HG02885 (cell line): ENCODE measurements at regions not wholly inside any gene's neighbourhood (a gene's known extent, or its start where the extent isn't known, plus 50 kb on each side); places are given as distances from the start of the nearest gene placed in this dataset.
"Not testable (repeated sequence)": the region's sequence is repeated elsewhere in the genome, so short reads cannot be mapped to it uniquely, and the experiment has no call there.

Source experiments
- ATAC-seq: cut with Tn5 transposase; IDR thresholded peaks from one replicate; pipeline ENCODE4 v1.9.1; 2021; ENCODE audit warnings: mild to moderate bottlenecking; ENCODE audit not compliant: unreplicated experiment, poor library complexity

DNA sequence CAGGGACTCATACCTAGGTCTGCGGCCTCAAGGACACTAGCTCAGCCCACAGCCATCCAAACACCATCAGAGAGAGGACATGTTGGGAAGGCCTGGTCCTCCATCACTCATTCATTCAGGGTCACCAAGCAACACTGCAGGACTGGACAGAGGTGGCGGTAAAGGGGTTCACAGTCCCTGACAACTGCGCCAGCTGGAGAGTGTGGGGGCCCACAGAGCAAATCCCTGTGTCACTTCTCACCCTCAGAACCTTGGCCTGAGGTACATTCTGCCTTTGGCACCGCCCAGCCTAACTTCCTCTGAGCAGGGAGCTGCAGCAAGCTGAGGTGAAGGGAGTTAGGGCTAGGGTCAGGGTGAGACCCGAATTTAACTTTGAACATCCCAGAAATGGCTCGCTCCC lies 106.5 kb downstream of the COPRS start:
- ATAC-seq = no peak

DNA sequence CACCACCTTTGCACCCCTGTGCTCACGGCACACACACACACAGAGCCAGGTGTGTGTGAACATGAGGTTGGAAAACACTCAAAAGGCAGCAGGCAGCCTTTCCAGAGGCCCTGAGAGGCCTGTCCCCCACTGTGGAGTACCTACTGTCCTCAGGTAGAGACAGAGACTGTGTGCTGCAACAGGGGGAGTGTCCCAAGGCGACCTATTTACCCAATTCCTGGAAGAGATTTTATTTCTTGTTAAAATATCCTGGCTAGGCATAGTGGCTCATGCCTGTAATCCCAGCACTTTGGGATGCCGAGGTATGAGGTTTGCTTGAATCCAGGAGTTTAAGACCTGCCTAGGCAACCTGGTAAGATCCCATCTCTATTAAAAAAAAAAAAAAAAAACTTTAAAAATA lies 108.5 kb downstream of the COPRS start:
- ATAC-seq = no peak

DNA sequence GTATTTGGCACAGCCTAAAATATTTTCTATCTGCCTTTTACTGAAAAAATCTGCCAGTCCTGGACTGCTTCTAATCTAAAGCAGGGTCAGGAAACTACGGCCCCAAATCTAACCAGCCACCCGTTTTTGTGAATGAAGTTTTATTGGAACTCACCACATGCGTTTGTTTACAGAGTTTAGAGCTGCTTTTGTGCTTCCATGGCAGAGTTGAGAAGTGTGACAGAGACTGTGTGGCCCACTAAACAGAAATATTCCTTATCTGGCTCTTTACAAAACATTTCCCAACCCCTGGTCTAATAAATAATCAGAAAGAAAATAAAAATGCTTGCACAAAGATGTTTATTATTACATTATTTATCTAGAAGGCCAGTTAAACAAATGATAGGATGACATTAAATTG lies 110.2 kb downstream of the COPRS start:
- ATAC-seq = no peak

DNA sequence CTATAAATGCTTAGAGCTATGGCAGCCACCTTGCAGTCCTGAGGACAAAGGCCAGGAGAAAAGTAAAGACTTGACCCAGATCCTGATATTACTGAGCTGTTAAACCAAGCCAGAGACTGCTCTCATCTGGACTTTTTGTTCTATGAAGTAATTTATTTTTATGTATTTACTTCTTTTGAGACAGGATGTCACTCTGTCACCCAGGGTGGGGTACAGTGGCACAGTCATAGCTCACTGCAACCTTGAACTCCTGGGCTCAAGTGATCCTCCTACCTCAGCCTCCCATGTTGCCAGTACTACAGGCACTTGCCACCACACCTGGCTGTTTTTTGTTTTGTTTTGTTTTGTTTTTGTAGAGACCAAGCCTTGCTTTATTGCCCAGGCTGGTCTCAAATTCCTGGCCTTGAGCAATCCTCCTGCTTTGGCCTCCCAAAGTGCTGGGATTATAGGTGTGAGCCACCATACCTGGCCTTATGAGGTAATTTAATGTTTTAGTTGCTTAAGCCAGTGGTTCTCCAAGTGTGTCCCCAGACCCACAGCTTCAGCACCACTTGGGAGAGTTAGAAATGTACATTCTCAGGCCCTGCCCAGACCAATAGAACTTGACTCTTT lies 112.1 kb downstream of the COPRS start:
- ATAC-seq = no peak

DNA sequence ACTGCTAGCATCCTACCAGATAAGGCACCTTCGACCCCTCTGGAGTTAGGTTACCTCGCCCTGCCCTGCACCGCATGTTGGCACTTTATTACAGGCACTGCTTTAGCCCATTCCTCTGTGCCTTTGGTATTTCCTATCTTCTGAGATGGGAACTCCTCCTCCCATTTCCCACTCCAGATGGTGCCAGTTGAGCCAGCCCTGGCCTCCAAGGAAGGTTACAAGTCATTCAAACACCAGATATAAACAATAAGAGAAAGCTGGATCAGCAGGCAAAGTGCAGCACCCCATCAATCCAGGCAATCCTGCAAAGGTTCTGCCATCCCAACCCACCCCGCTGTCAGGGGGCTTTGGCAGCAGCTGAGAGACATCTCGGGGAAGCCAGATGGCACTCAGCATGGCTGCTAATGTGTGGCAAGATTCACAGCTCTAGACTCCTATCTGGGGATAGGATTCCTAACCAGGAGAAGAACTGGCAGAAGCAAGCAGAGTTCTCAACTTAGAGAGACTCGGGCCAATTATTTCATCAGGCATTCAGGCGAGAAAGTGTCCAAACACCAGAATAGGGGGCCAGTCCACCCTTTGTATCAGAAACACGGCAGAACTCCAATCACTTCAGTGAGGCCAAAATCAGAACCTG lies 113.0 kb downstream of the COPRS start:
- no peak for ATAC-seq

DNA sequence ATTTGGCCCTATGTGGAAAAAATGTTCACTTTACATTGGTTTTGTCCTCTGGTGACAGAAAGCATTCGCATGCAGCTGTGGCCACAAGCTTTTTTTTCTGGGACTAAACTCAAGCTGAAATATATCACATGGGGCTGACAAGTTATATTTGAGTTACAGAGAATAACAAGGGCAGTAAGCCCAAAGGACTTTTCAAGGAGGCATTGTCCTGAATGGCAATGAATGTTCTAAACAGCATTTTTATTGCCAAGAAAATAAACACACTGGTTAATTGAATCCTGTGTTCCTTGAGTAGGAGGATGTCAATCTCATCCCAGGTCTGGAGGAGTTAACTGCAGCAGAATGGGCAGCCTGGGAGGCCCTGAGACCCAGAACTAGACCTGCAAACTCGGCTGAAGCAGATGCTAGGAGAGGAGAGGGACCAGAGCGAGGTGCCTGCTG lies 114.5 kb downstream of the COPRS start:
- ATAC-seq = no peak

DNA sequence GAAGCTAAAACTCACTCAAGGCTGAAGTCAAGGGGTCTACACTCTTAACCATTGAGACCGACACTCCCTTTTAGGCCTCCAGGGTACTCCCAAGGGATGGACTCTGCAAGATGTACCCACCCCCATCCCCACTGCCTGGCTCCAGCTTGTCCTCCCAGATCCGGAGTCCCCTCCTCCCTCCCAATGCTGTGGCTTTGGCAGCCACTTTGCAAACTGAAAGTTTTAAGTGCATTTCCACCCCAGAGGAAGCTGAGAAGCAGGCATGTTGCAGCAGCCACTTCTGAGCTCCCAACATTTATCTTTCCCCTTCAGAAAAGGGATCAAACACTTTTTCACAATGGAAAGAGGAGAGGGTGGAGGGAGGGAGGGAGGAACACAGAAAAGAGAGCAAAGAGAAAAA lies 115.2 kb downstream of the COPRS start:
- no peak for ATAC-seq

DNA sequence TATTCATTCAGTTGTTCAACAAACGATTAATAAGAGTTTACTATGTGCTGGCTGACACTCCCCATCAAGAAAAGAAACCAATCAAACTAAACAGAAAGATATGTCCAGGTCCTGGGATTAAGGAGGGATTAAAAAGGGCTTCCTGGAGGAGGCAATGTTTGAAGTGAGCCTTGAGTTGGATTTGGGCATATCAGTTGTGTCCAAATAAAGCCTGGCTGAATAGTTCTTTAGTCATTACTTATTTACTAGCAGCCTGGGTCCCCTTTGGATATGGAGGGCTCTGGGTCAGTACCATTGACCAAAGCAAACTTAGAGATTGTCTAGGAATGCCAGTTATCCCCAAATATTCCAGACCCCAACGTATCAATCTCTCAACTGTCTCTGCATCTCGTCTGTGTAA lies 117.7 kb downstream of the COPRS start:
- no peak for ATAC-seq

DNA sequence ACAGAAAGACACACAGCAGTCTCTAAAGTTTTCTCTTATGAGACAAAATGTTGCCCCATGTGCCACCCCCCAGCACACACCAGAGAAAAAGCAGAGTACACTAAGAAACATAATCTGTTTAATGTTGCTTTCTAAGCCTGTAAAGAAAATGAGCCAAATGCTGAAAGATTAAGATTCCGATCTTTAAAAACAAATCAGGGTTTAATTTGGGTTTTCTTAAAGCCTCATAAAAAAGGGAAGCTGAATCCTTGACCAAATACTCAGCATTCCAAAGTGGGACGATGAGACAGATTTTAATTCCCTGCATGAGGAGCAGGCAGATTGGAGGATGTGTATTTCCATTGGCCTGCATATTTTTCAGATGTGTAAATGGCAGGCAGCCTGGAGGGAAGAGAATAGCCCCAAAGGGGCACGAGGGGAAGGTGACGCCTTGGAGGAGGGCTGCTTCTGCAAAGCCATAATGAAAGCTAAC lies 118.4 kb downstream of the COPRS start:
- ATAC-seq = no peak

DNA sequence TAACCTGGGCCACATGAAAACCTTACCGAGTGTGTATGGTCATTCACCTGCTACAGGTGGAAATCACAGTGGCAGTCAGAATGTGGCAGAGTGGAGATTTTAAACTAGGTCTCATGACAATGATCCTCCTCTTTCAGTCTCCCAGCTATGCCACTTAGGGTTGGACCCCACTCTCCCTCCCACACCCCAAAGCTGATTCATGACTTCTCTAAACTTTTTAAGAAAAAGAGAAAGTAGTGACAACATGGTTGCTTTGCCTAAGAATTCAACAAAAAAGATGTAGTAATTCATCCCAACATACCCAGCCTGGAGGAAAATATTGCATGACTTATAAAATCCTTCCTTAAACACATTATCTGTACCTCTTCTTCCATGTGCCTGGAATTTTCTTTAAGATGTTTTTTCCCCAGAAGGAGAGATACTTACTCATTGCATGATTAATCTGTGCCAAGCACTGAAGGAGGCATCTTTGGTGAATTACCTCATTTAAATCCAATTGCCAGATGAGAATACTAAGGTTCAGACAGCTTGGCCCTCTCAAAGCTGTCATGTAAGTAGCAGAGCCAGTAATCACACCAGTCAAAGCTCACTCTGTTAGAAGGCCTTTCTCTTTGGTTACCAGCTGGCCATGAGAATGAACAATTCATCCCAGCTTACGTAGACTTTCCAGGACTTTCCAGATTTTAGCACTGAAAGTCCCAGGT lies 119.9 kb downstream of the COPRS start:
- no peak for ATAC-seq

DNA sequence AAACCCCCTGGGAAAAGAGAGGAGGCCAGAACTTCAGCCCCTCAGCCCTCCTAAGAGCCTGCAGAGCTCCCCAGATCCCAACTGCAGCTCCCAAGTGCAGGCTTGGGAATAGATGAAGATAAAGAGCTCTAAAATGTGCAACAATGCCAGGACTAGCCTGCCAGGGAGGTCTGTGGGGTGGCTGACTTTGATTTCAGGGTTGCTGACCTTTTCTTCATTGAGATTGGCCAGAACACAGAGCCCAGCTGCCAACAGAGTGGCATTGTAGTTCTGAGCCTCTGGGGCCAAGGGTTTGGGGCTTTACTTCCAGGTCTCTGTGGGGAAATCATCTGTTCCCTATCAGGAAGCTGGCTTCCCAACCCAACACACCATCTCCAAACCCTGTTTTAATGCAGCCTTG lies 120.6 kb downstream of the COPRS start:
- no peak for ATAC-seq

DNA sequence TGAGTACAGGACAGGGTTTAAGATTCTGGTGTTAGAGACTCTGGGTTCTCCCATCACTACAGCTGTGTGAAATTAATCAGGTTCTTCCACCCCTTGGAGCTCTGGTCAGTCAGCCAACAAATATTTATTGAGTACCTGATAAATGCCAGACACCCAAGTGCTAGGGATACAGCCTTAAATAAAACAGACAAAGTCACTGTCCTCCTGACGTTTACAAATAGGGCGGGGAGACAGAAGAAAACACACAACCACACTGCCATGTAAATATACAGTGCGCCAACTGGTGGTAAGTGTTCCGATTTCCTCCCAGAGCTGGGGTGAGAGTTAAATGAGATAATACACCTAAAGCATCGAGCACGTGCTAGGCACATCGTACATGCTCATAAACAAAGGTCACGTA lies 121.0 kb downstream of the COPRS start:
- no peak for ATAC-seq

DNA sequence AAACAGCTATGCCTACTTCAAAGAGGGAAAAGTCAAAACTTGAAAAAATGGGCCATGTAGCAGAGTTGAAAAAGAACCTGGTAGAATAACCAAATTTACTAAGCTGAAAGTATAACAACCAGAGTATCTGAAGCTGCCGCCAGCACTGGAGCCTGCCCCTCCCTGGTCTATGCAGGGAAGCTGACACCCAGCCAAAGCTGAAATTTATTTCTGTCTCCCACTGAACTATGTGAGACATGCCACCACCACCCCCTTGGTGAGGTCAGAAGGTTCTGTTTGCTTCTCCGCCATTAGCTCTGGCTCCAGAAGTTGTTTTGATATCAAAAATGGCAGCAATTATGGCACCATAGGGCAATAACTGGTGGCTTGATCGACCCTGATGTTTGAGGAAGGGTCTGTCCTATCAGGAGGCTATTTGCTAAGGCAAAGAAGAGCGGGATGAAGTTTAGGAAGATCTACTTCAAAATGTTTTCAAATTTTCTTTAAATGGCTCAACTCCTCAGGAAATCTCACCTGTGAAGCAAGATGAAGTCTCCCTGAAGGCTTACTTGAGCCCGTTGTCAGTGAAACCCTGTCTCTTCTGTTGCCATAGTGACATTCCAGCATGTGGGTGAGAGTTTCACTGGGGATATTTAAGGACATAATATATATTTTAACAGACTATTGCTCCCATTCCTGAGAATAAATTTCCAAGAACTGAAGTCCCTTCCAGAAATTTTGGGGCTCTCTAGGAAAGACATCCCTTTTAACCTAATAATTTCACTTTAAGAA lies 122.0 kb downstream of the COPRS start:
- no peak for ATAC-seq

DNA sequence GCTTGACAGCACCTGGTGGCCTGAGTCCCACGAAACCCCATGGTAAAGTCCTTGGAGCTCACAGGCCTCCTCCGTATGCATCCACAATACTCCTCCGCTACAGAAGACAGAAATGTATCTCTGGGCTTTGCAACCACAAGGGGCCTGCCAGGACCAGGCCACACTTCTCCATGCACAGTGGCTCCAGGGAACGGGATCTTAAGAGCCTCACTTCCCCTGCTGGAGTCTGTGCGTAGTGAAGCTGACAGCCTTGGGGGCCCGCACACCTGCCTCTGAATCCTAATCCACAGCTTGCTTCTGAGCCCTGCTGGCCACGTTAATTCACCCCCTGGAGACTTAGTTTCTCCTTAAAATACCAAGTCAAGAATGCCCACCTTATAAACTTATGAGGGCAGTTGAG lies 125.7 kb downstream of the COPRS start:
- no peak for ATAC-seq

DNA sequence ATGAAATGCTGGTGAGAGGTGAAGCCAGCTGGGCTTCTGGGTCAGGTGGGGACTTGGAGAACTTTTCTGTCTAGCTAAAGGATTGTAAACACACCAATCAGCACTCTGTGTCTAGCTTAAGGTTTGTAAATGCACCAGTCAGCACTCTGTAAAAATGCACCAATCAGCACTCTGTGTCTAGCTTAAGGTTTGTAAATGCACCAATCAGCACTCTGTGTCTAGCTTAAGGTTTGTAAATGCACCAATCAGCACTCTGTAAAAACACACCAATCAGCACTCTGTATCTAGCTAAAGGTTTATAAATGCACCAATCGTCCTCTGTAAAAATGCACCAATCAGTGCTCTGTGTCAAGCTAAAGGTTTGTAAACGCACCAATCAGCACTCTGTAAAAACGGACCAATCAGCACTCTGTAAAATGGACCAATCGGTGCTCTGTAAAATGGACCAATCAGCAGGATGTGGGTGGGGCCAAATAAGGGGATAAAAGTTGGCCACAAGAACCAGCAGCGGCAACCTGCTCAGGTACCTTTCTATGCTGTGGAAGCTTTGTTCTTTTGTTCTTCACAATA lies 127.4 kb downstream of the COPRS start:
- not testable (repeated sequence) for ATAC-seq

DNA sequence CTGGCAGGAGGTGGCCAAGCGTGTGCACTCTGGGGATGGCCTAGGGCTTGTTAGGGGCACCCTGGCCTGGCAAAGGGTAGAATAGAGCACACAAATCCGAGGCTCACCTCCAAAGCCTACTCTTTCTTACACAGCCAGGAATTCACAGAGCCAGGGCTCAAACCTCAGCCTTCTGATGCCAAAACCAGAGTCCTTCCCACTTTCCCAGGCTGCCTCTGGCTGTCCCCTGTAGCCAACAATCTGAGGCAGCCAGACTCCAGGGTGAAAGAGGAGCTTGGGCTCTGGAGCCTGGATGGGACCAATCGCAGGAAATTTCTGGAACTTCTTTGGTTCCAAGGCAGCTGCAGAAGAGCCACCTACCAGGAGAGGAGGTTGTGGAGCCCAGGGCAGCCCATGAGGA lies 127.9 kb downstream of the COPRS start:
- ATAC-seq = no peak

DNA sequence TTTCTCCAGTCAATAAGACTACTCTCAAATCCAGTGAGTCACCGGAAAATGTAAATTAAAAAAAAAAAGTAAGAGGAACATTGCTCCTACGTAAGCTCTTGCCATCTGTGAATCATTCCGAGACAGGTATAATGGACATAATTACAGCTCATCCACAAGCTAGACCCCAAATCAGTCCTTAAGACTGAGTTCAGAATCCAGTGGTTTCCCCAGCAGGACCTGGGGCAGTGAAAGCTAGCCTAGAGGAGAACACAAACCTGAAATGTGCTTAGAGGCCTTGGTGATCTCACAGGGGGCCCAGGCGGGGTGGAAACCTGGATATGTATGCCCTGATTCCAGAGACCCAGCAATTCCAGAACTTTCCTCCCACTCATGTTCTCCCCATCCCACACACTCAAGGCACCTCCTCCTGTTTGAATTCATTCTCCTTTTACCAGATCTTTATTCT lies 132.0 kb downstream of the COPRS start:
- ATAC-seq = no peak

DNA sequence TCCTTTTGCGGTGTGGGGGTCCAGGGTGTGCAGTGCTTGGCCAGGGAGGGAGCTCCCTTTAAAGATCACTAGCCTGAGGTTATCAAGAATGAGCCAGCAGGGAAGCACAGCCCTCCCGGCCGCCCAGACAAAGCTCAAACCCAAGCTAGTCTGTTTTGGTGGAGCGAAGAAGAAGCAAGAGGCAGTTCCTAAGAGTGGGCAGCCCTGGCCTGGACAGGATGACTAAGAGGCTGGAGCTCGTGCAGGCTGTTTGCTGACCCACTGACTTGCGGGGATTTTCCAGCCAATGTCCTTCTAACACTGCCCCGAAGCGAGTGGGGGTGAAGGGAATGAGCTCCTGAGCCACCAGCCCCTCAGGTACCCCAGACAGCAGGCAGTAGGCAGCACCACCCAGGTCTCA lies 134.4 kb downstream of the COPRS start:
- ATAC-seq = no peak

DNA sequence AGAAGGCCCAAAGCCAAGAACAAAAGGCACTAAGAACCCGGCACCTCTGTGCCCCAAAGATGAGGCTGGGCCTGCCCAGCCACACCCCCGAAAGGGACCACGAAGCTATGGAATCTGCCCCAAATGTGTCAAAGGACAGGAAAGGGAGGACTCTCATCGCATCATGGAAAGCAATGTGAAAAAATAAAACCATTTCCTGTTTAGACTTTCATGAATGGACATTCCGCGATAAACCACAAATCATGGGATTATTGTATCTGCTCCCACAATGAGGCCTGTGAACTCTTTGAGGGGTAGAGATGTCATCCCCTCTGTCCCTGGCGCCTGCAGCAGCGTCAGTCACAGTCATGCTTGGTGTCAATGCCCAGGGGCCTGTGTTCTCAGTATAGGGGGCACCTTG lies 135.0 kb downstream of the COPRS start:
- ATAC-seq = no peak

DNA sequence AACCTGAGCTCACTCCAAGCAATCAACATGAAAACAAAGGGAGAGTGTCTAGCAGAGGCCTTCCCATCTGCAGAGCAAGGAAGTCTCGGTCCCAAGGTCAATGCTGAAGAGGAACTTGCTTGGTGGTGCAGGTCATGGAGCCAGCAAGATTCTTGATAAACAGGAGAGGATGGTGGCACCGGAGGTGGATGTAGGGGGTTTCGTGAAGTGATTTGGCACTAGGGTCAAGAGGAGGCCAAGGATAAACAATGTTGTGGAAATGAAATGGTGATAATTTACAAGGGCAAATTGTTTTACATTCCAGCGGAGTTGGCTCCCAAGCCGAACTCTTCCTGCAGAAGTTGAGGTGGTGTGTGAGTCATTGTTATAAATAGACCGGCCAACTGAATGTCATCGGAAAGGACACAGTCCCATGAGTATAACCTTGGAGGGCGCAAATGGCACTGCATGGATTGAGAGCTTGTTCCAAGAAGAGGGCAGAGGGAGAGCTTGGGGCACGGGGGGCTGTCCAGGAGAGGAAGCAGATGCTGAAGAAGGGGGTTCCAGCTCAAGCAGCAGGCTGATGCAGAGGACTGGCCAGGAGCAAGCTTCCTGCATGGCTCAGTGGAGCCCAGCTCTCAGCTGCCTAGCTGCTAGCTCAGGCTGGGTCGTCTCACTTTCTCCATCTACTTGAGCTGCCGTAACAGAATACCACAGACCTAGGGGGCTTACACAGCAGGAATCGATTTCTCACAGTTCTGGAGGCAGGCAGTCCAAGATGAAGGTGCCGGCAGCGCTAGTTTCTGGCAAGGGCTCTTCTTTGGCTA lies 136.6 kb downstream of the COPRS start:
- no peak for ATAC-seq
